CD14-positive monocyte (primary cell): ENCODE measurements at regions not wholly inside any gene's neighbourhood (a gene's known extent, or its start where the extent isn't known, plus 50 kb on each side); places are given as distances from the start of the nearest gene placed in this dataset.

Source experiments
- DNase-seq, 3 donors: peaks; one replicate each; pipeline ENCODE4 v3.0.0-alpha.2; 2011 to 2022
- H2AFZ ChIP-seq: 2 replicates; pipeline ENCODE4 v1.6.0; 2012; ENCODE audit warnings: mild to moderate bottlenecking, low read depth, low read length, inconsistent platforms; ENCODE audit not compliant: insufficient read depth, poor library complexity, severe bottlenecking
- H3K27ac ChIP-seq, 2 donors: 1 replicate in 1 of 2; 2 replicates in 1 of 2; pipeline ENCODE4 v1.5.1; 2012 to 2013; ENCODE audit warnings: low read length in 2 of 2, control low read depth in 1 of 2, inconsistent platforms in 1 of 2, low read depth in 1 of 2, mild to moderate bottlenecking in 1 of 2
- H3K27me3 ChIP-seq, 2 donors: one replicate each; pipeline versions ENCODE4 v1.6.0 to v1.6.1; 2011 to 2013; ENCODE audit warnings: low read length in 2 of 2; ENCODE audit not compliant: control insufficient read depth in 2 of 2, insufficient read depth in 2 of 2
- H3K36me3 ChIP-seq, 2 donors: replicated peaks in 1 of 2; 1 replicate in 1 of 2; 2 replicates in 1 of 2; pipeline versions ENCODE4 v1.5.1 to v1.6.1; 2012 to 2013; ENCODE audit warnings: low read length in 2 of 2, control low read depth in 1 of 2, inconsistent platforms in 1 of 2, mild to moderate bottlenecking in 1 of 2; ENCODE audit not compliant: insufficient read depth in 2 of 2, control insufficient read depth in 1 of 2
- H3K4me1 ChIP-seq, 2 donors: 1 replicate in 1 of 2; 2 replicates in 1 of 2; pipeline versions ENCODE4 v1.5.1 to v1.6.1; 2012 to 2013; ENCODE audit warnings: low read length in 2 of 2, control low read depth in 1 of 2, inconsistent platforms in 1 of 2, mild to moderate bottlenecking in 1 of 2, moderate library complexity in 1 of 2; ENCODE audit not compliant: insufficient read depth in 2 of 2, control insufficient read depth in 1 of 2
- H3K4me2 ChIP-seq: replicated peaks from 2 replicates; pipeline ENCODE3; 2012; ENCODE audit warnings: low read length, moderate library complexity, mild to moderate bottlenecking; ENCODE audit not compliant: poor library complexity, severe bottlenecking; ENCODE audit errors: extremely low read depth
- H3K4me3 ChIP-seq, 3 experiments: fragments of 200-600 bp in 1 of 3; sonication (generic) in 1 of 3; replicated peaks in 1 of 3; 1 replicate in 2 of 3; 2 replicates in 1 of 3; pipeline ENCODE4 v1.5.1; 2011 to 2013; ENCODE audit warnings: low read length in 3 of 3, mild to moderate bottlenecking in 3 of 3, control low read depth in 2 of 3, low read depth in 2 of 3, inconsistent platforms in 1 of 3, moderate library complexity in 1 of 3
- H3K79me2 ChIP-seq: 2 replicates; pipeline ENCODE4 v1.6.0; 2012; ENCODE audit warnings: mild to moderate bottlenecking, control low read depth, inconsistent platforms, low read length, moderate library complexity; ENCODE audit not compliant: insufficient read depth
- H3K9ac ChIP-seq: 2 replicates; pipeline ENCODE4 v1.6.0; 2017; ENCODE audit warnings: low read length, mild to moderate bottlenecking; ENCODE audit not compliant: insufficient read depth, poor library complexity, severe bottlenecking
- H3K9me3 ChIP-seq, 2 donors: replicated peaks in 1 of 2; 1 replicate in 1 of 2; 2 replicates in 1 of 2; pipeline versions ENCODE4 v1.5.1 to v1.6.1; 2012 to 2013; ENCODE audit warnings: low read length in 2 of 2, control low read depth in 1 of 2; ENCODE audit not compliant: control insufficient read depth in 1 of 2, insufficient read depth in 1 of 2
- H4K20me1 ChIP-seq: 2 replicates; pipeline ENCODE4 v1.6.0; 2012; ENCODE audit warnings: mild to moderate bottlenecking, low read length, control low read depth, moderate library complexity; ENCODE audit not compliant: insufficient read depth
- H3K27ac Mint-ChIP-seq, 7 donors: one replicate each; pipeline ENCODE4 v1.8.0; 2020; ENCODE audit warnings: mild to moderate bottlenecking in 7 of 7, mixed read lengths in 7 of 7, moderate library complexity in 6 of 7, inconsistent platforms in 2 of 7
- H3K27me3 Mint-ChIP-seq, 3 donors: one replicate each; pipeline ENCODE4 v1.8.0; 2021 to 2022; ENCODE audit warnings: low read depth in 3 of 3, mild to moderate bottlenecking in 3 of 3, mixed read lengths in 3 of 3, moderate library complexity in 3 of 3, inconsistent platforms in 1 of 3
- H3K36me3 Mint-ChIP-seq, 2 donors: one replicate each; pipeline ENCODE4 v1.8.0; 2020; ENCODE audit warnings: mixed read lengths in 2 of 2, inconsistent platforms in 1 of 2, mild to moderate bottlenecking in 1 of 2
- H3K4me1 Mint-ChIP-seq: one replicate; pipeline ENCODE4 v1.8.0; 2020; ENCODE audit warnings: mild to moderate bottlenecking, mixed read lengths
- H3K4me3 Mint-ChIP-seq, 2 donors: one replicate each; pipeline ENCODE4 v1.8.0; 2020; ENCODE audit warnings: mild to moderate bottlenecking in 2 of 2, mixed read lengths in 2 of 2, moderate library complexity in 1 of 2
- H3K9me3 Mint-ChIP-seq, 7 donors: one replicate each; pipeline ENCODE4 v1.8.0; 2020 to 2022; ENCODE audit warnings: mixed read lengths in 7 of 7, mild to moderate bottlenecking in 6 of 7, moderate library complexity in 6 of 7, inconsistent platforms in 2 of 7
- WGBS: methylation state at CpG from one replicate; pipeline ENCODE4 v1.1.5; 2013; ENCODE audit warnings: missing lambda C conversion rate; ENCODE audit not compliant: insufficient coverage; 5-methylcytosine and 5-hydroxymethylcytosine counted together
- intact Hi-C, 2 donors: fragments of 100-400 bp; cut with micrococcal nuclease; formaldehyde crosslinking; loops; one replicate each; pipeline versions ENCODE4 v1.15.0 to v1.15.1; 2023
- TF ChIP-seq, protein P1 (sequence below): fragments of 200-600 bp; IDR thresholded peaks from one replicate; pipeline ENCODE4 v1.8.0; 2022; ENCODE audit warnings: antibody characterized with exemption, mild to moderate bottlenecking

DNA sequence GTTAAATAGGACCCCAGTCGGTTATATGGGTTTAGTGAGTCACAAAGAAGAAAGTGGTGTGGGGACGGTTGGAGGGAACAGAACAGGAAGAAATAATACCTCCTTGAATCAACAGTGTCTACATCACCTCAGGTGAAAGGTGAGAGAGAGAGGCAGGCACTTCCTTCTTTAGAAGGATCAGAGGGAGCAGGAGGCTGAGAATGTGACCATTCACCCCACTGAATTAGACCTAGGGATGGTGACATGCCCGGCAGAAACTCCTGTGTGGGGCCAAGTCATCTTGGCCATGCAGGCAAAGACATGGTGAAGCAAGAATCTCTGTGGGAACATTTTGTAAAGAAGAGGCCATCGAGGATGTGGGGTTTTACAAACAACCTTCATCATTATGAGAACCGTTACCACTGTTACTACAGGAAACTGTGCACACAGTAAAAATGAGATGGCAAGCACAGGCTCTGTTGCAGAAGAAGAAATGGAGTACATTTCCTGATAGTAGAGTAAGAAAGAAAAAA is 1196.9 kb downstream of the VRK1 start:
- no peaks in the 10 kb centered on the region for H3K4me1 Mint-ChIP-seq
- no peak overlapping the region for H3K9ac ChIP-seq
- H3K4me3 Mint-ChIP-seq, result no peak overlapping the region
- no peak overlapping the region for H3K27ac Mint-ChIP-seq
- H3K4me1 ChIP-seq, result no peaks in the 10 kb centered on the region
- DNase-seq, result no peak
- H3K9me3 ChIP-seq, result no peaks in the 10 kb centered on the region
- intact Hi-C loops, result no loop called here
- H3K4me3 ChIP-seq, result no peak overlapping the region
- no peak overlapping the region for H3K4me2 ChIP-seq
- no peak overlapping the region for H2AFZ ChIP-seq
- peaks cover 0 to 5% (median under 1%) of the 10 kb centered on the region in 7 donors for H3K9me3 Mint-ChIP-seq
- H3K36me3 Mint-ChIP-seq, result no peaks in the 10 kb centered on the region
- H4K20me1 ChIP-seq, result no peaks in the 10 kb centered on the region
- peaks cover 0 to 1% (median 0%) of the 10 kb centered on the region in 3 donors for H3K27me3 Mint-ChIP-seq
- TF ChIP-seq, protein P1, sequence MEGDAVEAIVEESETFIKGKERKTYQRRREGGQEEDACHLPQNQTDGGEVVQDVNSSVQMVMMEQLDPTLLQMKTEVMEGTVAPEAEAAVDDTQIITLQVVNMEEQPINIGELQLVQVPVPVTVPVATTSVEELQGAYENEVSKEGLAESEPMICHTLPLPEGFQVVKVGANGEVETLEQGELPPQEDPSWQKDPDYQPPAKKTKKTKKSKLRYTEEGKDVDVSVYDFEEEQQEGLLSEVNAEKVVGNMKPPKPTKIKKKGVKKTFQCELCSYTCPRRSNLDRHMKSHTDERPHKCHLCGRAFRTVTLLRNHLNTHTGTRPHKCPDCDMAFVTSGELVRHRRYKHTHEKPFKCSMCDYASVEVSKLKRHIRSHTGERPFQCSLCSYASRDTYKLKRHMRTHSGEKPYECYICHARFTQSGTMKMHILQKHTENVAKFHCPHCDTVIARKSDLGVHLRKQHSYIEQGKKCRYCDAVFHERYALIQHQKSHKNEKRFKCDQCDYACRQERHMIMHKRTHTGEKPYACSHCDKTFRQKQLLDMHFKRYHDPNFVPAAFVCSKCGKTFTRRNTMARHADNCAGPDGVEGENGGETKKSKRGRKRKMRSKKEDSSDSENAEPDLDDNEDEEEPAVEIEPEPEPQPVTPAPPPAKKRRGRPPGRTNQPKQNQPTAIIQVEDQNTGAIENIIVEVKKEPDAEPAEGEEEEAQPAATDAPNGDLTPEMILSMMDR, result no peak
- H3K27ac ChIP-seq, result no peak overlapping the region
- no peaks in the 10 kb centered on the region for H3K79me2 ChIP-seq
- no CpG with 5 or more reads among the region's 5 CpGs for WGBS
- no peaks in the 10 kb centered on the region for H3K36me3 ChIP-seq
- H3K27me3 ChIP-seq, result no peaks in the 10 kb centered on the region

DNA sequence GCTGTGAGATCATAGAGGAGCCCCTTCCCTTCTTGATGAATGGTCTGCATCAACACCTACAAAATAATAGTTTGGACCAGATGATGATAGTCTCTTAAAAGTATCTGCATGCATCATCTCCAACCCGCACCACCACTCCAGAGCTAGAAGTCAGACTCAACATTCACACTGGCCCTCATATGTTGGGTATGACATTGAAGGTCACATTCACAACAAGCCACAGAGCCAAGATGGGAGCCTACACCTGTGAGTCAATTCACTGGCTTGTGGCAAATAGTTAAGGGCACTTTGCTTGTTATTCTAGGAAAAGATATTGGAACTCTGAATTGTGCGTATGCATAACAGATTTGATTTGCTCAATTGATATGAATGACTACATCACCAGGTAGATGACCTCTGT is 1197.9 kb downstream of the VRK1 start:
- no peaks in the 10 kb centered on the region for H3K4me1 ChIP-seq
- H3K9me3 ChIP-seq, result no peaks in the 10 kb centered on the region
- peaks cover 0 to 1% (median 0%) of the 10 kb centered on the region in 3 donors for H3K27me3 Mint-ChIP-seq
- H3K9me3 Mint-ChIP-seq, result peaks cover 0 to 5% (median 0%) of the 10 kb centered on the region in 7 donors
- no peak overlapping the region for H3K27ac ChIP-seq
- DNase-seq, result no peak
- TF ChIP-seq, protein P1, result no peak
- H3K4me3 Mint-ChIP-seq, result no peak overlapping the region
- H3K36me3 Mint-ChIP-seq, result no peaks in the 10 kb centered on the region
- no peaks in the 10 kb centered on the region for H3K27me3 ChIP-seq
- H3K27ac Mint-ChIP-seq, result no peak overlapping the region
- no peaks in the 10 kb centered on the region for H4K20me1 ChIP-seq
- H3K79me2 ChIP-seq, result no peaks in the 10 kb centered on the region
- 100% methylated on average over 1 of the region's 2 CpGs for WGBS
- no peaks in the 10 kb centered on the region for H3K4me1 Mint-ChIP-seq
- no peak overlapping the region for H3K9ac ChIP-seq
- H3K4me2 ChIP-seq, result no peak overlapping the region
- H2AFZ ChIP-seq, result no peak overlapping the region
- H3K4me3 ChIP-seq, result no peak overlapping the region
- H3K36me3 ChIP-seq, result no peaks in the 10 kb centered on the region
- intact Hi-C loops, result no loop called here
